ENCODE measurements at regions not wholly inside any gene's neighbourhood (a gene's known extent, or its start where the extent isn't known, plus 50 kb on each side); places are given as distances from the start of the nearest gene placed in this dataset.
A peak's percentile ranks its signal among the peaks of the same experiment; 100 is the strongest.

GRCh38 chr9:83132768-83133167 lies 69.8 kb upstream of the RASEF start:
- Histone ChIP-seq H3K4me1 (ENCODE audit: control insufficient read depth, extremely low read depth, insufficient read depth, low read length) (no peaks in the 10 kb centered on the region), H2AFZ (ENCODE audit: low read length) (no peak overlapping the region), H3K27me3 (ENCODE audit: control insufficient read depth, insufficient read depth, low read length) (no peaks in the 10 kb centered on the region), H3K4me2 (ENCODE audit: extremely low read depth, insufficient read depth, low read length) (no peak overlapping the region), H4K20me1 (ENCODE audit: control insufficient read depth, extremely low read depth, insufficient read depth, low read length) (no peaks in the 10 kb centered on the region), H3K36me3 (ENCODE audit: control insufficient read depth, insufficient read depth, low read length) (no peaks in the 10 kb centered on the region), H3K4me3 (replicated peaks in 1 of 4; ENCODE audit: control extremely low read depth in 1 of 4, insufficient read depth in 1 of 4, low read depth in 3 of 4, low read length in 4 of 4) (no peak overlapping the region), H3K9me3 (ENCODE audit: control insufficient read depth, insufficient read depth, low read depth, low read length) (no peaks in the 10 kb centered on the region), H3K27ac (ENCODE audit: insufficient read depth, low read length) (no peak overlapping the region), H3K9ac (ENCODE audit: insufficient read depth, low read length) (no peak overlapping the region), H3K79me2 (ENCODE audit: control insufficient read depth, insufficient read depth, low read length) (no peaks in the 10 kb centered on the region)
- DNase-seq (ENCODE audit: low read depth in 2 of 2) = no peak
- TF ChIP-seq EZH2 (IDR thresholded peaks at IDR 0.05; ENCODE audit: low read length, missing control alignments) = no peak
- no peak for TF ChIP-seq CTCF (conservative IDR thresholded peaks at IDR 0.05 in 1 of 2, IDR thresholded peaks at IDR 0.05 in 1 of 2; ENCODE audit: low read depth in 1 of 2, low read length in 2 of 2)

- Histone ChIP-seq H2AFZ (ENCODE audit: low read length) (no peak overlapping the region), H3K27me3 (ENCODE audit: control insufficient read depth, insufficient read depth, low read length) (no peaks in the 10 kb centered on the region), H3K27ac (ENCODE audit: insufficient read depth, low read length) (no peak overlapping the region), H3K9ac (ENCODE audit: insufficient read depth, low read length) (no peak overlapping the region), H3K9me3 (ENCODE audit: control insufficient read depth, insufficient read depth, low read depth, low read length) (no peaks in the 10 kb centered on the region), H4K20me1 (ENCODE audit: control insufficient read depth, extremely low read depth, insufficient read depth, low read length) (no peaks in the 10 kb centered on the region), H3K79me2 (ENCODE audit: control insufficient read depth, insufficient read depth, low read length) (no peaks in the 10 kb centered on the region), H3K4me1 (ENCODE audit: control insufficient read depth, extremely low read depth, insufficient read depth, low read length) (no peaks in the 10 kb centered on the region), H3K4me3 (replicated peaks in 1 of 4; ENCODE audit: control extremely low read depth in 1 of 4, insufficient read depth in 1 of 4, low read depth in 3 of 4, low read length in 4 of 4) (no peak overlapping the region), H3K4me2 (ENCODE audit: extremely low read depth, insufficient read depth, low read length) (no peak overlapping the region), H3K36me3 (ENCODE audit: control insufficient read depth, insufficient read depth, low read length) (no peaks in the 10 kb centered on the region)
- TF ChIP-seq EZH2 (IDR thresholded peaks at IDR 0.05; ENCODE audit: low read length, missing control alignments) = no peak
- TF ChIP-seq CTCF (conservative IDR thresholded peaks at IDR 0.05 in 1 of 2, IDR thresholded peaks at IDR 0.05 in 1 of 2; ENCODE audit: low read depth in 1 of 2, low read length in 2 of 2) = no peak
- DNase-seq (ENCODE audit: low read depth in 2 of 2) = peak in 1 of 2 donors; percentile 73
Observed at GRCh38 chr9:83130541-83130940, 67.6 kb upstream of the RASEF start.

- Histone ChIP-seq H3K79me2 (ENCODE audit: control insufficient read depth, insufficient read depth, low read length) (no peaks in the 10 kb centered on the region), H3K27me3 (ENCODE audit: control insufficient read depth, insufficient read depth, low read length) (no peaks in the 10 kb centered on the region), H3K9ac (ENCODE audit: insufficient read depth, low read length) (no peak overlapping the region), H4K20me1 (ENCODE audit: control insufficient read depth, extremely low read depth, insufficient read depth, low read length) (no peaks in the 10 kb centered on the region), H3K4me3 (replicated peaks in 1 of 4; ENCODE audit: control extremely low read depth in 1 of 4, insufficient read depth in 1 of 4, low read depth in 3 of 4, low read length in 4 of 4) (no peak overlapping the region), H3K9me3 (ENCODE audit: control insufficient read depth, insufficient read depth, low read depth, low read length) (no peaks in the 10 kb centered on the region), H3K27ac (ENCODE audit: insufficient read depth, low read length) (no peak overlapping the region), H2AFZ (ENCODE audit: low read length) (no peak overlapping the region), H3K4me1 (ENCODE audit: control insufficient read depth, extremely low read depth, insufficient read depth, low read length) (no peaks in the 10 kb centered on the region), H3K4me2 (ENCODE audit: extremely low read depth, insufficient read depth, low read length) (no peak overlapping the region), H3K36me3 (ENCODE audit: control insufficient read depth, insufficient read depth, low read length) (no peaks in the 10 kb centered on the region)
- no peak for DNase-seq (ENCODE audit: low read depth in 2 of 2)
- TF ChIP-seq CTCF (conservative IDR thresholded peaks at IDR 0.05 in 1 of 2, IDR thresholded peaks at IDR 0.05 in 1 of 2; ENCODE audit: low read depth in 1 of 2, low read length in 2 of 2) (no peak), EZH2 (IDR thresholded peaks at IDR 0.05; ENCODE audit: low read length, missing control alignments) (no peak)
Observed at GRCh38 chr9:83125671-83126070, 62.7 kb upstream of the RASEF start.

All from fibroblast of lung (primary cell).